Astrocyte (in vitro differentiated cells and primary cell): ENCODE measurements at regions not wholly inside any gene's neighbourhood (a gene's known extent, or its start where the extent isn't known, plus 50 kb on each side); places are given as distances from the start of the nearest gene placed in this dataset.
"Not testable (repeated sequence)": the region's sequence is repeated elsewhere in the genome, so short reads cannot be mapped to it uniquely, and the experiment has no call there.

Source experiments
- DNase-seq: peaks from one replicate; pipeline ENCODE4 v3.0.0-alpha.2; 2010; ENCODE audit warnings: low read depth
- FAIRE-seq: peaks from 2 replicates; lab custom pipeline; 2011; peaks lifted over from hg19 to GRCh38; lab: Jason Lieb, UNC
- H2AFZ ChIP-seq: 2 replicates; pipeline ENCODE4 v1.6.0; 2012; ENCODE audit warnings: low read depth, low read length, inconsistent platforms
- H3K27ac ChIP-seq: 2 replicates; pipeline ENCODE4 v1.5.1; 2011; ENCODE audit warnings: low read depth, low read length, inconsistent platforms
- H3K27me3 ChIP-seq: 2 replicates; pipeline ENCODE4 v1.6.0; 2011; ENCODE audit warnings: low read length, inconsistent platforms; ENCODE audit not compliant: insufficient read depth
- H3K36me3 ChIP-seq: 2 replicates; pipeline ENCODE4 v1.5.1; 2011; ENCODE audit warnings: low read length, inconsistent platforms; ENCODE audit not compliant: insufficient read depth
- H3K4me1 ChIP-seq: 2 replicates; pipeline ENCODE4 v1.5.1; 2011; ENCODE audit warnings: low read length, inconsistent platforms; ENCODE audit not compliant: insufficient read depth
- H3K4me2 ChIP-seq: 2 replicates; pipeline ENCODE4 v1.6.0; 2012; ENCODE audit warnings: low read length, inconsistent platforms
- H3K4me3 ChIP-seq: 2 replicates; pipeline ENCODE4 v1.5.1; 2011; ENCODE audit warnings: low read depth, mild to moderate bottlenecking, low read length, inconsistent platforms; ENCODE audit not compliant: insufficient read depth
- H3K79me2 ChIP-seq: 2 replicates; pipeline ENCODE4 v1.6.0; 2012; ENCODE audit warnings: mild to moderate bottlenecking, low read length, inconsistent platforms; ENCODE audit not compliant: insufficient read depth
- H3K9ac ChIP-seq: 2 replicates; pipeline ENCODE4 v1.6.0; 2012; ENCODE audit warnings: mild to moderate bottlenecking, low read length, inconsistent platforms
- H3K9me3 ChIP-seq: 2 replicates; pipeline ENCODE4 v1.5.1; 2012; ENCODE audit warnings: low read depth, mild to moderate bottlenecking, low read length, inconsistent platforms; ENCODE audit not compliant: insufficient read depth
- H4K20me1 ChIP-seq: 2 replicates; pipeline ENCODE4 v1.6.0; 2012; ENCODE audit warnings: low read length, inconsistent platforms; ENCODE audit not compliant: insufficient read depth
- H3K27ac Mint-ChIP-seq: one replicate; pipeline ENCODE4 v1.8.0; 2021; ENCODE audit warnings: mild to moderate bottlenecking, mixed read lengths; ENCODE audit not compliant: unreplicated experiment
- H3K27me3 Mint-ChIP-seq: one replicate; pipeline ENCODE4 v1.8.0; 2021; ENCODE audit warnings: low read depth, mixed read lengths; ENCODE audit not compliant: unreplicated experiment
- H3K36me3 Mint-ChIP-seq: one replicate; pipeline ENCODE4 v1.8.0; 2021; ENCODE audit warnings: low read depth, mixed read lengths; ENCODE audit not compliant: unreplicated experiment
- H3K4me1 Mint-ChIP-seq: one replicate; pipeline ENCODE4 v1.8.0; 2021; ENCODE audit warnings: low read depth, mixed read lengths; ENCODE audit not compliant: unreplicated experiment
- H3K4me3 Mint-ChIP-seq: one replicate; pipeline ENCODE4 v1.8.0; 2021; ENCODE audit warnings: mild to moderate bottlenecking, moderate library complexity, mixed read lengths; ENCODE audit not compliant: unreplicated experiment
- H3K9me3 Mint-ChIP-seq: one replicate; pipeline ENCODE4 v1.8.0; 2021; ENCODE audit warnings: mild to moderate bottlenecking, mixed read lengths; ENCODE audit not compliant: unreplicated experiment
- CTCF ChIP-seq: IDR thresholded peaks from 2 replicates; pipeline ENCODE4 v1.5.1; 2011; ENCODE audit warnings: low read depth, mild to moderate bottlenecking, inconsistent platforms, low read length, moderate library complexity; ENCODE audit not compliant: insufficient read depth
- EZH2 ChIP-seq: IDR thresholded peaks from 2 replicates; pipeline ENCODE4 v1.6.1; 2012; ENCODE audit warnings: mild to moderate bottlenecking, low read length, inconsistent platforms; ENCODE audit not compliant: insufficient read depth

GRCh38 chr15:81779181-81779580 lies 266.6 kb downstream of the MEX3B start:
- no peaks in the 10 kb centered on the region for H4K20me1 ChIP-seq
- Mint-ChIP-seq H3K4me1 (no peaks in the 10 kb centered on the region), H3K27ac (no peak overlapping the region), H3K4me3 (no peak overlapping the region), H3K36me3 (no peaks in the 10 kb centered on the region), H3K9me3 (no peaks in the 10 kb centered on the region), H3K27me3 (peaks cover 1% of the 10 kb centered on the region)
- TF ChIP-seq EZH2 (no peak), CTCF (no peak)
- FAIRE-seq (no peak), DNase-seq (no peak)
- H3K4me1 ChIP-seq, result no peaks in the 10 kb centered on the region
- no peak overlapping the region for H3K9ac ChIP-seq
- no peaks in the 10 kb centered on the region for H3K79me2 ChIP-seq
- H2AFZ ChIP-seq, result no peak overlapping the region
- H3K4me2 ChIP-seq, result no peak overlapping the region
- no peaks in the 10 kb centered on the region for H3K9me3 ChIP-seq
- H3K4me3 ChIP-seq, result no peak overlapping the region
- peaks cover 2% of the 10 kb centered on the region for H3K27me3 ChIP-seq
- no peak overlapping the region for H3K27ac ChIP-seq
- no peaks in the 10 kb centered on the region for H3K36me3 ChIP-seq

GRCh38 chr15:81777546-81777945 lies 268.3 kb downstream of the MEX3B start:
- Histone ChIP-seq H3K27me3 (peaks cover 2% of the 10 kb centered on the region), H3K4me2 (no peak overlapping the region), H4K20me1 (no peaks in the 10 kb centered on the region), H3K4me1 (no peaks in the 10 kb centered on the region), H3K36me3 (no peaks in the 10 kb centered on the region), H3K27ac (no peak overlapping the region), H3K4me3 (no peak overlapping the region), H2AFZ (no peak overlapping the region), H3K79me2 (no peaks in the 10 kb centered on the region), H3K9ac (no peak overlapping the region), H3K9me3 (peaks cover 4% of the 10 kb centered on the region)
- Mint-ChIP-seq H3K27ac (no peak overlapping the region), H3K36me3 (no peaks in the 10 kb centered on the region), H3K9me3 (no peaks in the 10 kb centered on the region), H3K27me3 (no peaks in the 10 kb centered on the region), H3K4me3 (no peak overlapping the region), H3K4me1 (no peaks in the 10 kb centered on the region)
- no peak for FAIRE-seq
- DNase-seq, result no peak
- TF ChIP-seq CTCF, result no peak
- TF ChIP-seq EZH2, result no peak

GRCh38 chr15:81776976-81777375 lies 268.8 kb downstream of the MEX3B start:
- TF ChIP-seq EZH2 (no peak), CTCF (no peak)
- no peak overlapping the region for H3K4me3 Mint-ChIP-seq
- no peaks in the 10 kb centered on the region for H3K27me3 Mint-ChIP-seq
- no peak overlapping the region for H3K9ac ChIP-seq
- H4K20me1 ChIP-seq, result no peaks in the 10 kb centered on the region
- H3K79me2 ChIP-seq, result no peaks in the 10 kb centered on the region
- H3K27ac ChIP-seq, result no peak overlapping the region
- FAIRE-seq (no peak), DNase-seq (no peak)
- peaks cover 2% of the 10 kb centered on the region for H3K27me3 ChIP-seq
- H3K4me2 ChIP-seq, result no peak overlapping the region
- H3K4me1 ChIP-seq, result no peaks in the 10 kb centered on the region
- H3K4me1 Mint-ChIP-seq, result no peaks in the 10 kb centered on the region
- no peak overlapping the region for H3K27ac Mint-ChIP-seq
- no peaks in the 10 kb centered on the region for H3K36me3 ChIP-seq
- no peak overlapping the region for H2AFZ ChIP-seq
- H3K4me3 ChIP-seq, result no peak overlapping the region
- H3K9me3 ChIP-seq, result peaks cover 4% of the 10 kb centered on the region
- H3K9me3 Mint-ChIP-seq, result no peaks in the 10 kb centered on the region
- H3K36me3 Mint-ChIP-seq, result no peaks in the 10 kb centered on the region

GRCh38 chr15:81775779-81776178 lies 270.0 kb downstream of the MEX3B start:
- not testable (repeated sequence) for FAIRE-seq, H3K9me3 ChIP-seq, H3K27ac Mint-ChIP-seq, H3K27me3 Mint-ChIP-seq, H3K4me1 ChIP-seq, H3K36me3 Mint-ChIP-seq, H3K9me3 Mint-ChIP-seq, H3K9ac ChIP-seq, H3K27ac ChIP-seq, H3K4me2 ChIP-seq, H3K4me1 Mint-ChIP-seq, H4K20me1 ChIP-seq, H3K36me3 ChIP-seq, H2AFZ ChIP-seq, H3K4me3 ChIP-seq, H3K4me3 Mint-ChIP-seq, DNase-seq, H3K79me2 ChIP-seq, H3K27me3 ChIP-seq
